GM12873 (cell line): ENCODE measurements at regions not wholly inside any gene's neighbourhood (a gene's known extent, or its start where the extent isn't known, plus 50 kb on each side); places are given as distances from the start of the nearest gene placed in this dataset.

Experiments
- TF ChIP-seq, protein P1 (sequence below): IDR thresholded peaks from 2 replicates; pipeline ENCODE4 v1.5.1; 2012; ENCODE audit warnings: low read depth, mild to moderate bottlenecking, moderate library complexity, low read length, control low read depth; ENCODE audit not compliant: insufficient read depth; ENCODE audit errors: missing control alignments

DNA sequence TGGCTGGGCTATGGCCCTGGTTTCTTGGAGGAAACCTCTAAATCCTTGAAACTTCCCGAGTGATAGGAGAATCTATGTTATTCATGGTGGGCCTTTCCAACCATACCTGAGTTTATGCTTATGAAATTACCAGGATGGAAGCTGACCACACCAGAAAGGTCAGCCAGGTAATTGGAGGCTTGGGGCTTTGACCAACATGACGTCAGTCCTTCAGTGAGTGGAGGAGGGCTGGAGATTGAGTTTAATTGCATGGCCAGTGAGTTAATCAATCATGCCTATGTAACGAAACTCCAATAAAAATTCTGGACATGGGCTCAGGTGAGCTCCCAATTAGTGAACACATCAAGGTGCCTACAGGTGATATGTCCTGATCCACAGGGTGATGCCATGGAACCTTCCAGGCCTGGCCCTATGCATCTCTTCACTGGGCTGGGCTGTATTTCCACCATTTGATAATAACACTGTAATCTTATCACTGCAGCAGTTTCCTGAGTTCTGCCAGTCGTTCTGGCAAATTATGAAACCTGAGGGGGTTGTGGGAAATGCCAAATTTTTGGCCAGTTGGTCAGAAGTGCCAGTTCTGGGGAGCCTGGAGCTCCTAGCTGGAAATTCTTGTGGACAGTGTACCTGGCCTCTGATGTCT is 106.5 kb downstream of the CDH26 start:
- TF ChIP-seq, protein P1, sequence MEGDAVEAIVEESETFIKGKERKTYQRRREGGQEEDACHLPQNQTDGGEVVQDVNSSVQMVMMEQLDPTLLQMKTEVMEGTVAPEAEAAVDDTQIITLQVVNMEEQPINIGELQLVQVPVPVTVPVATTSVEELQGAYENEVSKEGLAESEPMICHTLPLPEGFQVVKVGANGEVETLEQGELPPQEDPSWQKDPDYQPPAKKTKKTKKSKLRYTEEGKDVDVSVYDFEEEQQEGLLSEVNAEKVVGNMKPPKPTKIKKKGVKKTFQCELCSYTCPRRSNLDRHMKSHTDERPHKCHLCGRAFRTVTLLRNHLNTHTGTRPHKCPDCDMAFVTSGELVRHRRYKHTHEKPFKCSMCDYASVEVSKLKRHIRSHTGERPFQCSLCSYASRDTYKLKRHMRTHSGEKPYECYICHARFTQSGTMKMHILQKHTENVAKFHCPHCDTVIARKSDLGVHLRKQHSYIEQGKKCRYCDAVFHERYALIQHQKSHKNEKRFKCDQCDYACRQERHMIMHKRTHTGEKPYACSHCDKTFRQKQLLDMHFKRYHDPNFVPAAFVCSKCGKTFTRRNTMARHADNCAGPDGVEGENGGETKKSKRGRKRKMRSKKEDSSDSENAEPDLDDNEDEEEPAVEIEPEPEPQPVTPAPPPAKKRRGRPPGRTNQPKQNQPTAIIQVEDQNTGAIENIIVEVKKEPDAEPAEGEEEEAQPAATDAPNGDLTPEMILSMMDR = no peak

DNA sequence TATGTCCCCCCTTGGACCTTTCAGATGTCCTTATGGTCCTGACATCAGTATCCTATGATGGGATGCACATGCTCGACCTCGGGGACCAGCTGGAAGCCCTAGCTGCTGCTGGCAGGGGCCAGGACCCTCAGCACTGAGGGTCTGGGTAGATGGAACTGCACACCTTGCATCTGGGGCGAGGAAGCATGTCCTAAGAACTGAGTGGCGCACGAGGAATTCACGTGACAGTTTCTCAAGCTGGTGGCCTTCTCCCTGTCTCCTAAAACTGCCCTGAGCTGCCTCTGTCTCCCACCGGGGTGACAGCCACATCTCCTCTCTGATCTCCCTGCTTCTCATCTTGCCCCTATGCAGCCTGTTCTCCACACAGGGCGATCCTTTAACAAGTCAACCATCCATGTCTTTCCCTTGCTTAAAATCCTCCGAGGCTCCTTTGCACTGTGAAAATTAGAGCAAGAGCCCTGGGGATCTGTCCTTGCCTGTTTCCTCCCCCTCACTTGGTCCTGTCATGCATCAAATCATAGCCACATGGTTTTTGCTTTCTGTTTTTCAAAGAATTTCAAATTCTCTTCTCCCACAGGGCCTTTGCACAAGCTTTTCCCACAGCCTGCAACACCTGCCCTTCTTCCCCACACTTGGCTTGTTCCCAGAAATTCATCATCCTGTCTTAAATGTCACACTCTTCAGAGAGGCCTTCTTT is 107.7 kb downstream of the CDH26 start:
- TF ChIP-seq, protein P1 = no peak

DNA sequence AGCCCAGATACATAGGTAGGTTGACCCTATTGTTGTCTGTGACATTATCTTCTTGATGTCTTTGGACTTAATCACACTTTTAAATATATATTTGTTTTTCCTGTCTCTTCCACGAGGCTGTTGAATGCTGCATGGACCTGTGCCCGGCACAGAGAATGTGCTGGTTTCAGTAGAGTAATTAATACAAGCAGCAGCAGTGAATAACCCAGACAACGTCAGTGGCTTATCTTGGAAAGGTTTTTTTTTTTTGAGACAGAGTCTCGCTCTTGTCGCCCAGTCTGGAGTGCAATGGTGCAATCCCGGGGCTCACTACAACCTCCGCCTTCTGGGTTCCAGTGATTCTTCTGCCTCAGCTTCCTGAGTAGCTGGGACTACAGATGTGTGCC is 108.2 kb downstream of the CDH26 start:
- TF ChIP-seq, protein P1 = no peak

DNA sequence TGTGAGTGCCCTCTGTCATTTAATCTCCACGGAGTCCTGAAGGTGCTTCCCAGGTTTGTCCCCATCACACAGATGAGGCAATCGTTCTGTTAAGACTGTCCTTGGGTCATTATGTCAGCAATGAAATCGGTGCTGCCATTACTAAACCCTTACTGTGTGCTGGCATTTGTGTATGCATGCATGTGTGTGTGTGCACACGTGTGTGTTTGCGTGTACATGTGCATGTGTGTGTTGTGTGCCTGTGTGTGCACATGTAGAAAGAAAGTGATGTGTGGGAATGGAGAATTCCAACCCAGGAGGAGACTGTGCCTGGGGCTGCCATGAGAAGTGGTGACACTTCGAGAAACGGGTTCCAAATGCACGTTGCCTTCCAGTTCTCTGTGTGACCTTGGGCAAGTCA is 110.3 kb downstream of the CDH26 start:
- TF ChIP-seq, protein P1 = no peak

DNA sequence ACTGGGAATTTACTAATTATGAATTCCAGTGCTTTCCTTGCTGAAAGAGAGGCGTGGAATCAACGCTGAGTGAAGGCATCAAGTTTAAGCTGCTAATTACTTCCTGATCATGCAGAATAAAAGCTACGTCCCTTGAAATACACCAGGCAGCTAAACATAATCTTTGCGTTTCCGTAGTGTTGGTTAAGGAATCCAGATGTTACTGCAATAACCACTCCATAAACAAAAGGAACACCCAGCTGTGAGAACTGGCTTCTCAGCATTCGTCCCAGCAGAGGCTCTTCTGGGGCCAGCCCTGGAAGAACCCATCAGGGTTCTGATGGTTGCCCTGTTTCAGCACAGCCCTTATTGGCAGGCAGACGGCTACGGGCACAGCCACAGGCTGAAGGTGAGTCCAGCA is 111.4 kb downstream of the CDH26 start:
- TF ChIP-seq, protein P1 = no peak

DNA sequence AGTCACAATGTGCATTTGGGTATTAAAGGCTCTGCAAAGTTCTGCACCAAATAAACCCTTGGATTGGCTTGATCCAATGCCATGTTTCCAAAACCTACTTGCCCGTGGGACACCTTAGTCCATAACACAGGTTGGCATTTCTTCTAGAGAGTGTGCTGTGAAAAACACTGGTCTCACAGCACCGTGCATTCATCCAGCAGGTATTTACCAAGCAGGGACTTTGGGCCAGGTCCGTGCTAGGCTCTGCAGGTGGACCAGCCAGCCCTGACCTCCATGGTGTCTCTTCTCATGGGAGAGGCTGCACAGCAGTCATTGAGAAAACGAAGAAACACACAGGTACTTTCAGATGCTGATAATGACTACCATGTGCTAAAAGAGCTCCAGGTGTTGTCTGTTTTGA is 112.6 kb downstream of the CDH26 start:
- TF ChIP-seq, protein P1 = no peak

DNA sequence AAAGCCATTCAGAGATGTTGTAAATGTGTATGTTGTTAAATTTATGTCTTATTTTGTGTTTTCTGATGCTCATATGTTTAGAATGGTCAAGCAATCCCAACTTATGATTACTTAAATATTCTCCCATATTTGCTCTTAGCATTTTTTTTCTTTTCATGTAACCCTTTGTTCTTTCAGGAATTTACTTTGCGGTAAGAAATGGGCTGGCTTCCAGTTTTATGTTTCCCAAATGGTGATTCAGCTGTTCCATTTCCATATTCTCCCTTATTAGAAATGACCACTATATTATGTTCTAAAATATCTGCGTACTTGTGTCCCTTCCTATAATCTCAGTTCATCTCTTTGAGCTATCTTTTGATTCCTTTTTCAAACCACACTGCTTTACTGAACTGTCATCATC is 113.7 kb downstream of the CDH26 start:
- TF ChIP-seq, protein P1 = no peak
